ENCODE measurements at regions not wholly inside any gene's neighbourhood (a gene's known extent, or its start where the extent isn't known, plus 50 kb on each side); places are given as distances from the start of the nearest gene placed in this dataset.
A peak's percentile ranks its signal among the peaks of the same experiment; 100 is the strongest.
"Not testable (repeated sequence)": the region's sequence is repeated elsewhere in the genome, so short reads cannot be mapped to it uniquely, and the experiment has no call there.

DNA sequence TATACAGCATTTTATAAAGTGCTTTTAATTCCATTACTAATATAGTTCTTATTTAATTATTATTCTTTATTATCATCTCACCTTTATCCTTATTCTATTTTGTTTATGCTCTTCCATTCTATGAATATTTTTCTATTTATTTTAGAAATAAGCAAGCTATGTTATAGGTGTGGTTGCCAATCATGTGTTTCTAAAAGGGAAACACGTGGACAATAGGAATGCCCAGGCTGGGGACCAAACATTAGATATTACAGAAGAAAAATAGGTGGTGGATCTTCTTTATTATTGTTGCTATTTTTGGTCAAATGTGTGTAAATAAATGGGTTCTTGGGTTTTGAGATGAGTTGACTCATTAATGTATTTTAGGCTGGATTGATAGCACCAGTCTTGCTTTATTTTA is 438.3 kb downstream of the RAB38 start:
- in situ Hi-C loops (cut with HindIII; ENCODE audit: low pct_unique_long_range_greater_than_20kb, low sequenced_read_pairs): no loop called here
- no peak for DNase-seq (ENCODE audit: low read depth)

- no peak for DNase-seq (ENCODE audit: low read depth)
- in situ Hi-C loops (cut with HindIII; ENCODE audit: low pct_unique_long_range_greater_than_20kb, low sequenced_read_pairs): no loop called here
These were observed 448.7 kb downstream of the RAB38 start for GRCh38 chr11:87726506-87726905.

- in situ Hi-C loops (cut with HindIII; ENCODE audit: low pct_unique_long_range_greater_than_20kb, low sequenced_read_pairs): no loop called here
- DNase-seq (ENCODE audit: low read depth): no peak
These were observed 450.9 kb downstream of the RAB38 start for GRCh38 chr11:87724358-87724757.

DNA sequence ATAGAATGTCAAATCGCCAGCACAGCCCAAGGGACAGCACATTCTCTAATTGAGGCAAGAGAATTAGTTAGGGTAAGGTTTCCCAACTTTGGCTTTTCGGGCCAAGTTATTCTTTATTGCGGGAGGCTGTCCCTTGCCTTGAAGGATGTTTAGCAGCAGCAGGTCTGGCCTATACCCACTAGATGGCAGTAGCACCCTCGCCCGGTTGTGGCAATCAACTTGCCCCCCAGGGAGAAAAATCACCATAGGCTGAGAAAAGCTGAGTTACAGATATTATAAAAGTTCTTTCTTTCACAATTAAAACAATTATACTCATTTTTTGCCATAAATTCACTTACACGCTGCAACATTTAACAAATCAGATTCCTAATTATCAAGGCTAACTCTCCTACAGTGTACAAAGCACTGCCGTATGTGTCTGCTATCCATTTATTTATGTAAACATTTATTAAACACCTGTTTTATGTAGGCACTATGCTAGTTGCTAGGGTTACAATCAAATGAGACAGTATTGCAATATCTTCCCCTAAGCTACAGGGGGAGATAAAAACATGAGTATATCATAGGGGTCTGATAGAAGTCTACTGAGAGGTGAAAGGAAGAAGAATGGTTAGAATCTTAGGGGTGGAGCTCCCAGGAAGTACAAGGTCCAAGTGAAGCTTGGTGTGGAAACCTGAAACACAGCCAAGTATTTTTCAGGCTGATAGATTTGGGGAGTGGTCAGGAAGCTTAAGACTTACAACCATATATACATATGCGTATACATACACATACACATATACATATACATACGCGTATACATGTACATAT is 452.3 kb downstream of the RAB38 start:
- in situ Hi-C loops (cut with HindIII; ENCODE audit: low pct_unique_long_range_greater_than_20kb, low sequenced_read_pairs): no loop called here
- peak; percentile 0 for DNase-seq (ENCODE audit: low read depth)

DNA sequence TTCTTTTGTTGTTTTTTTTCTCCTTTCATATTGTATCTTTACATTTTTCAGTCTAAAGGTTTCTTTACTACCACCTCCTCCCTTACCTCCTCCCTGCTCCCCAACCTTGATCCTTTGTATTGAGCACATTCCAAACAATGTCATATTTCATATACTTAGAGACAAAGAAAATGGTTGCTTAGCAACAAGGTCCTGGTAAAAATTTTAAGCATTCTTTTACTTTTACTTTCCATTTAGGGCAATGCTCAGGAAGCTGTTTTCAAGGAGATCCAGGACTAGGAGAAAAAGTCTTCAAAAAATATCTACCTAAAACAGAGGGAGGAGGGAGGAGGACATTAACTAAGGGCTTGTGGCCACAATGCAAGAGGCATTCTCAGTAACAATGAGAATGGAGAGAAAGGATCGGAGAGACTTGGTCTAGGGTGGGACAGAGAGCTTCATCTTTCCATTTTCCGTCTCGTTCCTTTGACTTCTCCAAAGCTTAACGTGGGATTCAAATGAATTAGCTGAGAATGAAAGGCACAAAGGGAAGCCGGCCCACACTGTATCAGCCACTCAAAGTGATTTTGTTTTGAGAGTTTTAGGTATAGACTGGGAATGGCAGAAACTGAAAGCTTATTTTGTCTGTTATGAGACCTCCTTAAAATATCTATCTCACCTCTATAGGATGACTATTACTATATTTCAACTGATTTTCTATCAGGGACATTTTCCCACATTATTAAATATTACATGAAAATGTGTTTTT is 455.7 kb downstream of the RAB38 start:
- in situ Hi-C loops (cut with HindIII; ENCODE audit: low pct_unique_long_range_greater_than_20kb, low sequenced_read_pairs): no loop called here
- DNase-seq (ENCODE audit: low read depth): no peak

- in situ Hi-C loops (cut with HindIII; ENCODE audit: low pct_unique_long_range_greater_than_20kb, low sequenced_read_pairs): no loop called here
- DNase-seq (ENCODE audit: low read depth): no peak
These were observed 462.4 kb downstream of the RAB38 start for GRCh38 chr11:87712802-87713202.

- in situ Hi-C loops (cut with HindIII; ENCODE audit: low pct_unique_long_range_greater_than_20kb, low sequenced_read_pairs): no loop called here
- no peak for DNase-seq (ENCODE audit: low read depth)
These were observed 462.9 kb downstream of the RAB38 start for GRCh38 chr11:87712391-87712790.

- DNase-seq (ENCODE audit: low read depth); in situ Hi-C loops (cut with HindIII; ENCODE audit: low pct_unique_long_range_greater_than_20kb, low sequenced_read_pairs): not testable (repeated sequence)
These were observed 471.7 kb downstream of the RAB38 start for GRCh38 chr11:87703589-87703988.

DNA sequence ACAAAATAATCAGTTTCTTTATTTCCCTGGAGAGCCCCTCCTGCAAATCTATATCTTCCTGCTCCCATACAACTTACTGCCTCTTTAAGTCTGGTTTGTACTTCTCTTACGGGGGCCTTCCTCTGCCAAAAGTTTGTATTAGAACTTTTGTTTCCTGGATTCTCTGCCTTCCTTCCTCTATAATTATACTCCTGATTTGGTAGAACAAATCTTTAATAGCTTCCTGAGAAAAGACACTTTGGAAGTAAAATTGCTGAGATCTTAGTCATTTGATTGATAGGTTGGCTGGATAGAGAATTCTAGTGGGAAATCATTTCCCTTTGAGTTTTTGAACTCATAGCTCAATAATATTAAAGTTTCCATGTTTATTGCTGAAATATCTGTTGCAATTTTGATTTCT is 499.2 kb downstream of the RAB38 start:
- in situ Hi-C loops (cut with HindIII; ENCODE audit: low pct_unique_long_range_greater_than_20kb, low sequenced_read_pairs): no loop called here
- no peak for DNase-seq (ENCODE audit: low read depth)

- no peak for DNase-seq (ENCODE audit: low read depth)
- in situ Hi-C loops (cut with HindIII; ENCODE audit: low pct_unique_long_range_greater_than_20kb, low sequenced_read_pairs): no loop called here
These were observed 508.5 kb downstream of the RAB38 start for GRCh38 chr11:87666730-87667129.

GRCh38 chr11:87662287-87662686 is 513.0 kb downstream of the RAB38 start:
- in situ Hi-C loops (cut with HindIII; ENCODE audit: low pct_unique_long_range_greater_than_20kb, low sequenced_read_pairs): no loop called here
- no peak for DNase-seq (ENCODE audit: low read depth)

DNA sequence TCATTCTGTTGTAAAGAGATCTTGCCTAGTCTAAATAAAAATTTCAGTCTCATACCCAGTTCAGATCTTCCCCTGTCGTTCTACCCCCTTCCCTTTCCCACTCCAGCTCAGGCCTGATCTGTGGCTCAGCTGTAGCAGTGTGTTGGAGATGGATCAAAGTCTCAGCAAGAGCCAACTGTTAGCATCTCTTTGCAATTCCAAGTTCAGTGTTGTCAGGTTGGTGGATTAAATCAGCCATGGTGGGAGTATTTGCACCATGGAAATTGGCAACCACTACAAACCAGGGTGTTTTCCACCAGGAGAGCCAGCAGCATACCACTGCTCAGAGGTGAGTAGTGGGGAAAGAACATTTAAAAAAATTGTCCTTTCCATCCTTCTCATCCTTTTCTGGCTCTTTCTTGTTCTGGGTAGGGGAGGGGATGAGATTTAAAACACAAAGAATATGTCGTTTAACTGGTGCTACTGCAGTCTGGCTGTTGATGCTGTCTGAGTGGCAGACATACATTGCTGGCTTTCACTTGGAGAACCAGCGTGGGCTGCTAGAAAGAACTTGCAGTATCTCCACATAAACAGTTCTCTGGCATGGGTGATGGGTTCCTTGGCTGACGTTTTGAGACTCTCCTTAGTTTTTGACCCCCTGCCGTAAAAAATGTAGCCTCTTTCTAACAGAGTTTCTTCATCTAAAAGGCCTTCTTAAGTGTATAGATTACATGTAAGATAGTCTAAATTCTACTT is 514.1 kb downstream of the RAB38 start:
- DNase-seq (ENCODE audit: low read depth): no peak
- in situ Hi-C loops (cut with HindIII; ENCODE audit: low pct_unique_long_range_greater_than_20kb, low sequenced_read_pairs): no loop called here

- in situ Hi-C loops (cut with HindIII; ENCODE audit: low pct_unique_long_range_greater_than_20kb, low sequenced_read_pairs): no loop called here
- DNase-seq (ENCODE audit: low read depth): no peak
These were observed 515.4 kb downstream of the RAB38 start for GRCh38 chr11:87659807-87660206.

DNA sequence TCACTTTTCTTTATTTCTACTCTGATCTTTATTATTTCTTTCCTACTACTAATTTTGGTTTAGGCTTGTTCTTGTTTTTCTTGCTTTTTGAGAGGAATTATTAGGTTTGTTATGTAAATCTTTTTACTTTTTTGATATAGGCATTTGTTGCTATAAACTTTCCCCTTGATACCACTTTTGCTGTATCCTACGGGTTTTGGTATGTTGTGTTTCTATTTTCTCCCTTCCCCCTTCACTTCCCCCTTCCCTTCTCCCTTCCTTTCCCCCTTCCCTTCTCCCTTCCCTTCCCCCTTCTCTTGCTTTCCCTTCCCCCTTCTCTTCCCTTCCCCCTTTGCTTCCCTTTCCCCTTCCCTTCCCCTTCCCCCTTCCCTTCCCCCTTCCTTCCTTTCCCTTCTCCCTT is 529.6 kb downstream of the RAB38 start:
- no peak for DNase-seq (ENCODE audit: low read depth)
- in situ Hi-C loops (cut with HindIII; ENCODE audit: low pct_unique_long_range_greater_than_20kb, low sequenced_read_pairs): no loop called here

- DNase-seq (ENCODE audit: low read depth): no peak
- in situ Hi-C loops (cut with HindIII; ENCODE audit: low pct_unique_long_range_greater_than_20kb, low sequenced_read_pairs): no loop called here
These were observed 535.4 kb downstream of the RAB38 start for GRCh38 chr11:87639753-87640364.

DNA sequence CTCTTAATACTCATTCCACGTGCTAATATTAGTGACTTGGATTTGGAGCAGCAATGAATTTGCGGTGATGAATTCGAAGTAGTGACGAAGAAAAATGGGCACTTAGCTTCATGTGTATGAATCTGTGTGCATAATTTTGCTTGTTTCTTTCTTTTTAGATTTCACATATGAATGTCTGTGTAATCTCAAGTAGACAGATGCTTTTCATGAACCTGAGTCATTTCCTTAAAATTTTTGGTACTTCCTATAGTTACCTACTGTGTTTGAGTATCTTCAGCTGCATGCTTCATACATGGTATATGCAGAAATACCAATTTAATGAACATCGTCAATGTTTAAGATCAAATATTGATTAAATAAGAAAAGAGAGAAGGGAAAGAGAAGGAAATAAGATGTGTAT is 540.2 kb downstream of the RAB38 start:
- in situ Hi-C loops (cut with HindIII; ENCODE audit: low pct_unique_long_range_greater_than_20kb, low sequenced_read_pairs): no loop called here
- no peak for DNase-seq (ENCODE audit: low read depth)

GRCh38 chr11:87634331-87634730 is 540.9 kb downstream of the RAB38 start:
- in situ Hi-C loops (cut with HindIII; ENCODE audit: low pct_unique_long_range_greater_than_20kb, low sequenced_read_pairs): no loop called here
- DNase-seq (ENCODE audit: low read depth): no peak

- in situ Hi-C loops (cut with HindIII; ENCODE audit: low pct_unique_long_range_greater_than_20kb, low sequenced_read_pairs): no loop called here
- DNase-seq (ENCODE audit: low read depth): no peak
These were observed 546.3 kb downstream of the RAB38 start for GRCh38 chr11:87628957-87629356.

All from Caki2 (cell line).